DMS153 treated with DMSO at 0.1 percent for 48 hours (cell line): ENCODE measurements at regions not wholly inside any gene's neighbourhood (a gene's known extent, or its start where the extent isn't known, plus 50 kb on each side); places are given as distances from the start of the nearest gene placed in this dataset.

Experiments used
- DNase-seq: peaks from one replicate; lab custom pipeline; 2025; ENCODE audit not compliant: unreplicated experiment; lab: John Stamatoyannopoulos, UW

GRCh38 chr9:81132796-81133195, 556.6 kb downstream of the TLE1 start:
- no peak for DNase-seq

DNA sequence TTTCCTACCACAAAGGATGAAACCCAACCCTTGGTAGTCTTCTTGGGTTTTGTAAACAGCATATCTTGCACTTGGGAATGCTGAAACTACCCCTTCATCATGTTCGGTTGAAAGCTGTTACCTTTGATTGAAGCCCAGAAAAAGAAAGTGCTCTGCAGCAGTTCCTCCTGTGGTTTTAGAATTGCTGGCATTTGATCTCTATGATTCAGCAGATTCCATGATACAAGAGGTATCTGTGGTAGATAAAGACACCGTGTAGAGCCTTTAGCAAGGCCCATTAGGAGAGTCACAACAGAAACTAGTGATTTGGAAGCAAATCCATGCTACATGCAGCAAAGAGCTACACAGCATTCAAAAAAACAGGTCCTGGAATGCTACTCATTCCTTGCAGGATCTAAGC, 557.0 kb downstream of the TLE1 start:
- no peak for DNase-seq

- DNase-seq = no peak
Measured at GRCh38 chr9:81128701-81129100, 560.6 kb downstream of the TLE1 start.

- DNase-seq = no peak
Measured at GRCh38 chr9:81125446-81126092, 563.8 kb downstream of the TLE1 start.

DNA sequence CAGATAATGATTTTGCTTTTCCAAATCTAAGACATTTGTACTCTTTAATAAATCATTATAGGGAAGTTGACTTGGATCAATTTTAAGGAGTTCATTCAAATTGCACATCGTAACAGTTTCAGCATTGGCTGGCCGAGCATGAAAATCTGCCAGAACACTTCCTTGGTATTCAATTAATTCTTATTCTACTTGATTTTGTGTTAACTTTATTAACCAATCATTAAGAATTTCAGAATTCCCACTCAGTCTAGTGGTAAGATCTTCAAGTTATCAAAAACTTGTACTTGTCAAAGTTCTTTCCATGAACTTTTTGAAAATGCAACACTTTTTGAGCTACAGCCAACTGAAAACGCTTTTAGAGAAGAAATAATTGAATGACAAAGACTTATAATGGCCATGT, 565.8 kb downstream of the TLE1 start:
- DNase-seq = no peak

GRCh38 chr9:81122749-81123148, 566.6 kb downstream of the TLE1 start:
- DNase-seq = no peak

GRCh38 chr9:81119591-81119990, 569.8 kb downstream of the TLE1 start:
- no peak for DNase-seq

DNA sequence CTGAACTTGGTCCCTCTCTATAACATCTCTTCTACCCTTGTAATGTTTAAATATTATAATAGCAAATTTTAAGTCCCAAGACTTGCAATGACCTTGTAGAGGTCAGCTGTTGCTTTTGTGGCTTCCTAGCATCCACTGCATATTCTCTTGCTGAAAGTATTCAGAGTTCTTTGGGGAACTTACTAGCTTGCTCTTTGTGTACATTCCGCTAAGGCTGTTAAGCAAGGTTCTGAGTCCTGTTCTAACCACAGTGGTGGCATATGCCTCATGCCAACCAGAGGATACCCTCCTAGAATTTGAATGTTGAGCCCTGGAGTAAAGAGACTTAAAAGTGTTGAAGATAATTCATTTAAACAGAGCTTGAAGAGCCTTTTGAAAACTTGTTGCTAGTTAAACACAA, 570.9 kb downstream of the TLE1 start:
- no peak for DNase-seq

- peak; percentile 7 for DNase-seq
Measured at GRCh38 chr9:81116340-81117137, 572.8 kb downstream of the TLE1 start.

DNA sequence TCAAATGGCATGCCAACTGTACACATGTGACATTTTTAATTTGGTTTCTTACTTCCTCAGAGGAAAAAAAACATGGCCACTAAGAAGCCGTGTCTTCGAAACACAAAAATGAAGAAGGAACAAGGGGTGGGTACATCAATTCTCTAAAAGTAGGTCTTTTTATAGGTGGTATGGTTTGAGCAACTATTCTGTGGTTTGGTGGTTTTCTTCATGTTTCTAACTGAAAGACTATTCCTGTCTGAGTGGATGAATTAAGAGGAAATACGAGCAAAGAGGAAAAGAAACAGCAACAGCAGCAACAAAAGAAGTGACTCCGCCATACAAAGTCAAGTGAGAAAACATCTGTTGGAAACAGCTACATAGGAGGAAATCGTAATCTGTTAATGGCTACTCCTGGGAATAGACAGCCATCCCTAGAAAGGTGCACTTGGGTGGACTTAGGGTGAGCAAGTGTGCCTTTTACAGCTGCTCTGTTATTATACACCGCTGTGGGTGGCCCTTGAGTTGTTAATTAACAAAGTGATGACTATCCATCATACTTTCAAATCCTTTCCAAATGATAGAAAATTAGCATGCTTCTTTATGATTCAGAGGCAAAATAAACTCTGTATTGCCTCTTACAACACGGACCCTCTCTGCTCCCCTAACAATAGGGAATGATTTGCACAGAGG, 575.8 kb downstream of the TLE1 start:
- DNase-seq = peak; percentile 43

- no peak for DNase-seq
Measured at GRCh38 chr9:81112627-81113452, 576.5 kb downstream of the TLE1 start.

GRCh38 chr9:81108821-81109220, 580.5 kb downstream of the TLE1 start:
- no peak for DNase-seq

GRCh38 chr9:81108391-81108790, 581.0 kb downstream of the TLE1 start:
- DNase-seq = no peak

- peak; percentile 58 for DNase-seq
Measured at GRCh38 chr9:81103597-81104471, 585.5 kb downstream of the TLE1 start.

DNA sequence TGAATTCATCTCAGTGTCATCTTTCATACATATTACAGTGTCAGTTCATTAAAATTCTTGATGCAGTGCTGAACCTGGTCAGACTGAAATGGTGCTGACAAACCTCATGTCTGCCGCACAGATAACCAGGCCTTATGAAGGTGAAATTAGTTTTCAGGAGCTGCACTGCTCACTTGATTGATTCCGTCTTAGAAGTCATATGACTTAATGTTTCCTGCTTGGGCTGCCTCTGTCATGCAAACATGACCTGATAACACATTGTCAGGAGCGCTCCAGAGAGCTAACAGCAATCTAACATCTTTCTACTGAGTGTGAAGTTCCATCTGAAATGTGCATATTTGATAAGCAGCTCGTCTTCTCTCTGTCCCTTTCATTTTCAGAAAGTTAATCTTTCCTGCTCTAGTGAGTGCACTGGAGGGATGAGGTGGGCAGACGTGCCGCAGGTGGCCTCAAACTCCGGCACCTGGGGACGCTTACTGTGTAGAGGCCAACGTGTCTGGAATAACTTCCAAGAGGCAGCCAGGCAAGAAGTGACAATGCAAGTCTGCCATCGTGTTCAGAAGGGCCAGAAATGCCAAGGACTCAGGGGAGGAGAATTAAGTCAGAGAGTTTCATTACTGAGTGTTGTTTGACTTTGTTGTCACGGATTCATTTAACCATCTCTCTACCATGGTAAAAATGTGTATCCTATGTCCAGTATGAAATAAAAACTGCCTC, 592.1 kb downstream of the TLE1 start:
- DNase-seq = no peak

- no peak for DNase-seq
Measured at GRCh38 chr9:81096625-81097024, 592.7 kb downstream of the TLE1 start.

GRCh38 chr9:81092057-81092456, 597.3 kb downstream of the TLE1 start:
- DNase-seq = no peak

DNA sequence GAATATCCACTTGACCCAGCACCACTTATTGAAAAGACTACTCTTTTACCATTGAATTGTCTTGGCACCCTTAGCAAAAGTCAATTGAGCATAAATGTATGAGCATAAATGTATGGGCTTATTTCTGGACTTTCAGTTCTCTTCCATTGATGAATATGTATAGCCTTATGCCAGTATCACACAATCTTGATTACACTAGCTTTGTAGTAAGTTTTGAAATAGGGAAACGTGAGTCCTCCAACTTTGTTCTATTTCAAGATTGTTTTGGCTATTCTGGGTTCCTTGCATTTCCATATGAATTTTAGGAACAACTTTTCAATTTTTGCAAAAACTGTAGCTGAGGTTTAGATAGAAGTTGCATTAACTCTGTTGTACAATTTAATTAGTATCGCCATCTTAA, 601.0 kb downstream of the TLE1 start:
- no peak for DNase-seq

GRCh38 chr9:81086416-81086815, 602.9 kb downstream of the TLE1 start:
- no peak for DNase-seq
